ENCODE measurements at regions not wholly inside any gene's neighbourhood (a gene's known extent, or its start where the extent isn't known, plus 50 kb on each side); places are given as distances from the start of the nearest gene placed in this dataset.
A peak's percentile ranks its signal among the peaks of the same experiment; 100 is the strongest.

DNA sequence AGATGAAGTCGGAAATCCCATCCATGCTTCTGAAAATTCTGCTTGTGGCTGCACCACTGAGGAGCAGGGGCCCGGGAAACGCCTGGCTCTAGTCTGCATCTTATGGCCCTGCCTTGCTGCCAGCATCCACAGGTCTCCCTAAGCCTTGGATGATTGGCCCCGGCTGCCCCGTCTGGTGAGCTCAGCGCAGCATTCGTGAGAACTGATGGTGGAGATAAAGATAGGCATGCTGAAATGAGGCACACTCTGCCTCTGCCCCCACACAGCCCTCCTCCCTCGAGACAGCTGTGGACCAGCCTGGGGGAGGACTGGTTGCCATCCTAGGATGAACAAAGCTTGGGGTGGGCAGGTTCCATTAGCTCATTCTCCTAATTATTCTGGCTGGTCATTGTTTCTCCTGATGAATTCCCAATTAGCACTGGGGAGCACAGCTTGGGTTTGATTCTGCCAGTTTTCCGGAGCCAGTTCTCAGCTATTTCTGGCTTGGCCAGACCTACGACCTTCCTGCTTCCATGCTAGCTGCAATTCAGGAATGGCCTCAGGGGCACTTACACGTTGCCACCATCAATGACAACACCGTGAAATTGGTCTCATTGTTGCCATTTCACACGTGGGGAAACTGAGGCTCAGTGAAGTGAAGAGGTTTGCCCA, 62.8 kb upstream of the CPEB4 start:
- H3K9ac ChIP-seq (ENCODE audit: insufficient read depth, low read depth, low read length) = peak overlapping the region; percentile 23
- ATAC-seq (peak; percentile 3; the same call in 1 of the 3 replicates), DNase-seq (ENCODE audit: low spot score) (peak; percentile 31), FAIRE-seq (no peak)
- no TSS peak for BruUV-seq (replicated peaks)
- H3K36me3 ChIP-seq (replicated peaks in 1 of 2; ENCODE audit: control insufficient read depth in 1 of 2, insufficient read depth in 2 of 2, low read length in 2 of 2) = no peaks in the 10 kb centered on the region
- no peaks in the 10 kb centered on the region for H3K9me3 ChIP-seq (ENCODE audit: low read length)
- H2AFZ ChIP-seq (ENCODE audit: low read length) = no peak overlapping the region
- peak overlapping the region; percentile 3 to 49 (median 17); a peak in 3 of 6 replicates for H3K4me3 ChIP-seq (replicated peaks in 1 of 3; ENCODE audit: insufficient read depth in 1 of 3, low read depth in 2 of 3, low read length in 3 of 3)
- peaks cover 85% of the 10 kb centered on the region for H3K4me1 ChIP-seq (ENCODE audit: insufficient read depth, low read length)
- intact Hi-C loops (cut with micrococcal nuclease; ENCODE audit: unreplicated experiment) (loop anchor here (2.0 to 10.0 kb wide), 3 partner anchors 19 to 141 kb away; partner anchors contain the start of gene CPEB4), in situ Hi-C loops (cut with HindIII; ENCODE audit: extremely low pct_ligation_motif_present, low pct_unique_long_range_greater_than_20kb) (no loop called here)
- H4K20me1 ChIP-seq (ENCODE audit: insufficient read depth, low read length) = no peaks in the 10 kb centered on the region
- ChIA-PET POLR2A (interaction anchor here (1.1 to 5.1 kb wide), 18 partner anchors 19 to 497 kb away, joined by 3 to 45 read pairs (median 10); partner anchors contain the start of genes CPEB4 and STC2), CTCF (ENCODE audit: low intra/inter-chr PET ratio, low total read pairs) (no interaction called here)
- H3K79me2 ChIP-seq (ENCODE audit: insufficient read depth, low read length) = no peaks in the 10 kb centered on the region
- H3K27ac ChIP-seq (ENCODE audit: extremely low read length, insufficient read depth, low read length) = peak overlapping the region; percentile 69
- H3K4me2 ChIP-seq (ENCODE audit: low read depth, low read length) = peak overlapping the region; percentile 77
- 19% methylated on average over 13 of the region's 13 CpGs for WGBS (ENCODE audit: low lambda C conversion rate)
- no peaks in the 10 kb centered on the region for H3K27me3 ChIP-seq (ENCODE audit: control insufficient read depth in 1 of 2, insufficient read depth in 2 of 2, low read length in 2 of 2)
- TF ChIP-seq YY1 (IDR thresholded peaks at IDR 0.05; ENCODE audit: insufficient read depth, insufficient replicate concordance, low read depth, low read length) (no peak), CHD2 (IDR thresholded peaks at IDR 0.05; ENCODE audit: low read depth, low read length) (no peak), MTA1 (CRISPR knock-in tag; IDR thresholded peaks at IDR 0.05; ENCODE audit: borderline replicate concordance) (peak; percentile 31; the same call in 1 of the 2 replicates), ATF7-NPFF (CRISPR knock-in tag; IDR thresholded peaks at IDR 0.05; ENCODE audit: low read depth) (no peak), RBFOX2 (IDR thresholded peaks at IDR 0.05; ENCODE audit: low read depth, low read length) (0 out of 2 replicates have a peak, but pooled peaks have one; percentile 18), STAG1 (CRISPR knock-in tag; IDR thresholded peaks at IDR 0.05) (peak; percentile 13; the same call in 1 of the 2 replicates), ZNF331 (CRISPR knock-in tag; IDR thresholded peaks at IDR 0.05) (0 out of 2 replicates have a peak, but pooled peaks have one; percentile 14), ZBTB8A (CRISPR knock-in tag; IDR thresholded peaks at IDR 0.05; ENCODE audit: borderline replicate concordance, low read depth) (no peak), SUZ12 (IDR thresholded peaks at IDR 0.05; ENCODE audit: low read depth, low read length) (no peak), ASH2L (IDR thresholded peaks at IDR 0.05; ENCODE audit: insufficient read length, low read depth, low read length) (no peak), ZFY (CRISPR knock-in tag; IDR thresholded peaks at IDR 0.05) (0 out of 2 replicates have a peak, but pooled peaks have one; percentile 29), PITX1 (CRISPR knock-in tag; IDR thresholded peaks at IDR 0.05) (0 out of 2 replicates have a peak, but pooled peaks have one; percentile 12), SAP130 (CRISPR knock-in tag; IDR thresholded peaks at IDR 0.05; ENCODE audit: low read depth) (peak; percentile 39; the same call in 1 of the 2 replicates), HDAC2 (CRISPR knock-in tag; IDR thresholded peaks at IDR 0.05) (peak; percentile 16; the same call in 1 of the 2 replicates), KDM5B (CRISPR knock-in tag; IDR thresholded peaks at IDR 0.05; ENCODE audit: borderline replicate concordance) (no peak), ZNF383 (CRISPR knock-in tag; IDR thresholded peaks at IDR 0.05; ENCODE audit: borderline replicate concordance) (0 out of 2 replicates have a peak, but pooled peaks have one; percentile 42)
- TF ChIP-seq, protein P1, sequence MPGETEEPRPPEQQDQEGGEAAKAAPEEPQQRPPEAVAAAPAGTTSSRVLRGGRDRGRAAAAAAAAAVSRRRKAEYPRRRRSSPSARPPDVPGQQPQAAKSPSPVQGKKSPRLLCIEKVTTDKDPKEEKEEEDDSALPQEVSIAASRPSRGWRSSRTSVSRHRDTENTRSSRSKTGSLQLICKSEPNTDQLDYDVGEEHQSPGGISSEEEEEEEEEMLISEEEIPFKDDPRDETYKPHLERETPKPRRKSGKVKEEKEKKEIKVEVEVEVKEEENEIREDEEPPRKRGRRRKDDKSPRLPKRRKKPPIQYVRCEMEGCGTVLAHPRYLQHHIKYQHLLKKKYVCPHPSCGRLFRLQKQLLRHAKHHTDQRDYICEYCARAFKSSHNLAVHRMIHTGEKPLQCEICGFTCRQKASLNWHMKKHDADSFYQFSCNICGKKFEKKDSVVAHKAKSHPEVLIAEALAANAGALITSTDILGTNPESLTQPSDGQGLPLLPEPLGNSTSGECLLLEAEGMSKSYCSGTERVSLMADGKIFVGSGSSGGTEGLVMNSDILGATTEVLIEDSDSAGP (CRISPR knock-in tag; IDR thresholded peaks at IDR 0.05; ENCODE audit: borderline replicate concordance) = peak; percentile 46; the same call in 1 of the 2 replicates
- TF ChIP-seq, protein P2, sequence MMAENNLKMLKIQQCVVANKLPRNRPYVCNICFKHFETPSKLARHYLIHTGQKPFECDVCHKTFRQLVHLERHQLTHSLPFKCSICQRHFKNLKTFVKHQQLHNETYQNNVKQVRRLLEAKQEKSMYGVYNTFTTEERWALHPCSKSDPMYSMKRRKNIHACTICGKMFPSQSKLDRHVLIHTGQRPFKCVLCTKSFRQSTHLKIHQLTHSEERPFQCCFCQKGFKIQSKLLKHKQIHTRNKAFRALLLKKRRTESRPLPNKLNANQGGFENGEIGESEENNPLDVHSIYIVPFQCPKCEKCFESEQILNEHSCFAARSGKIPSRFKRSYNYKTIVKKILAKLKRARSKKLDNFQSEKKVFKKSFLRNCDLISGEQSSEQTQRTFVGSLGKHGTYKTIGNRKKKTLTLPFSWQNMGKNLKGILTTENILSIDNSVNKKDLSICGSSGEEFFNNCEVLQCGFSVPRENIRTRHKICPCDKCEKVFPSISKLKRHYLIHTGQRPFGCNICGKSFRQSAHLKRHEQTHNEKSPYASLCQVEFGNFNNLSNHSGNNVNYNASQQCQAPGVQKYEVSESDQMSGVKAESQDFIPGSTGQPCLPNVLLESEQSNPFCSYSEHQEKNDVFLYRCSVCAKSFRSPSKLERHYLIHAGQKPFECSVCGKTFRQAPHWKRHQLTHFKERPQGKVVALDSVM (CRISPR knock-in tag; IDR thresholded peaks at IDR 0.05) = no peak
- TF ChIP-seq, protein P3, sequence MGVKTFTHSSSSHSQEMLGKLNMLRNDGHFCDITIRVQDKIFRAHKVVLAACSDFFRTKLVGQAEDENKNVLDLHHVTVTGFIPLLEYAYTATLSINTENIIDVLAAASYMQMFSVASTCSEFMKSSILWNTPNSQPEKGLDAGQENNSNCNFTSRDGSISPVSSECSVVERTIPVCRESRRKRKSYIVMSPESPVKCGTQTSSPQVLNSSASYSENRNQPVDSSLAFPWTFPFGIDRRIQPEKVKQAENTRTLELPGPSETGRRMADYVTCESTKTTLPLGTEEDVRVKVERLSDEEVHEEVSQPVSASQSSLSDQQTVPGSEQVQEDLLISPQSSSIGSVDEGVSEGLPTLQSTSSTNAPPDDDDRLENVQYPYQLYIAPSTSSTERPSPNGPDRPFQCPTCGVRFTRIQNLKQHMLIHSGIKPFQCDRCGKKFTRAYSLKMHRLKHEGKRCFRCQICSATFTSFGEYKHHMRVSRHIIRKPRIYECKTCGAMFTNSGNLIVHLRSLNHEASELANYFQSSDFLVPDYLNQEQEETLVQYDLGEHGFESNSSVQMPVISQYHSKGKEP (CRISPR knock-in tag; IDR thresholded peaks at IDR 0.05) = no peak

Measured in HepG2 (cell line).